ENCODE measurements at regions not wholly inside any gene's neighbourhood (a gene's known extent, or its start where the extent isn't known, plus 50 kb on each side); places are given as distances from the start of the nearest gene placed in this dataset.
"Not testable (repeated sequence)": the region's sequence is repeated elsewhere in the genome, so short reads cannot be mapped to it uniquely, and the experiment has no call there.

- H3K27ac Mint-ChIP-seq; CTCF ChIA-PET; H3K9me3 Mint-ChIP-seq (ENCODE audit: insufficient read depth); ATAC-seq; POLR2A ChIA-PET; H3K36me3 Mint-ChIP-seq (ENCODE audit: low read depth); H3K4me1 Mint-ChIP-seq (ENCODE audit: low read depth); H3K4me3 Mint-ChIP-seq; DNase-seq: not testable (repeated sequence)
- peaks cover 29% of the 10 kb centered on the region for H3K27me3 Mint-ChIP-seq (ENCODE audit: low read depth)
Observed at GRCh38 chr13:24973102-24973501, 122.8 kb upstream of the PABPC3 start.

- H3K4me1 Mint-ChIP-seq (ENCODE audit: low read depth); H3K27ac Mint-ChIP-seq; ATAC-seq; H3K36me3 Mint-ChIP-seq (ENCODE audit: low read depth); CTCF ChIA-PET; DNase-seq; H3K4me3 Mint-ChIP-seq; POLR2A ChIA-PET; H3K9me3 Mint-ChIP-seq (ENCODE audit: insufficient read depth): not testable (repeated sequence)
- peaks cover 20% of the 10 kb centered on the region for H3K27me3 Mint-ChIP-seq (ENCODE audit: low read depth)
Observed at GRCh38 chr13:24981181-24981803, 114.6 kb upstream of the PABPC3 start.

- no peaks in the 10 kb centered on the region for H3K4me1 Mint-ChIP-seq (ENCODE audit: low read depth)
- no peaks in the 10 kb centered on the region for H3K9me3 Mint-ChIP-seq (ENCODE audit: insufficient read depth)
- CTCF ChIA-PET, result no interaction called here
- POLR2A ChIA-PET, result no interaction called here
- H3K27ac Mint-ChIP-seq, result no peak overlapping the region
- H3K27me3 Mint-ChIP-seq (ENCODE audit: low read depth), result peaks cover 21% of the 10 kb centered on the region
- no peak for DNase-seq
- H3K36me3 Mint-ChIP-seq (ENCODE audit: low read depth), result no peaks in the 10 kb centered on the region
- no peak overlapping the region for H3K4me3 Mint-ChIP-seq
- no peak for ATAC-seq
Observed at GRCh38 chr13:24982333-24982999, 113.5 kb upstream of the PABPC3 start.

GRCh38 chr13:24983094-24983493 is 112.8 kb upstream of the PABPC3 start:
- ATAC-seq, result no peak
- CTCF ChIA-PET, result no interaction called here
- POLR2A ChIA-PET, result no interaction called here

GRCh38 chr13:24984134-24984533 is 111.8 kb upstream of the PABPC3 start:
- CTCF ChIA-PET, result interaction anchor here (2.0 kb wide), 1 partner anchor 11 kb away, joined by 11 read pairs; no protein-coding TSS in a partner anchor
- POLR2A ChIA-PET, result no interaction called here
- H3K4me3 Mint-ChIP-seq, result no peak overlapping the region
- H3K4me1 Mint-ChIP-seq (ENCODE audit: low read depth), result no peaks in the 10 kb centered on the region
- ATAC-seq (no peak), DNase-seq (no peak)
- H3K9me3 Mint-ChIP-seq (ENCODE audit: insufficient read depth), result no peaks in the 10 kb centered on the region
- H3K36me3 Mint-ChIP-seq (ENCODE audit: low read depth), result no peaks in the 10 kb centered on the region
- H3K27ac Mint-ChIP-seq, result no peak overlapping the region
- H3K27me3 Mint-ChIP-seq (ENCODE audit: low read depth), result peaks cover 25% of the 10 kb centered on the region

More at GRCh38 chr13:24983094-24983493, 112.8 kb upstream of the PABPC3 start:
- peaks cover 19% of the 10 kb centered on the region for H3K27me3 Mint-ChIP-seq (ENCODE audit: low read depth)
- H3K4me1 Mint-ChIP-seq (ENCODE audit: low read depth), result no peaks in the 10 kb centered on the region
- no peak overlapping the region for H3K4me3 Mint-ChIP-seq
- H3K9me3 Mint-ChIP-seq (ENCODE audit: insufficient read depth), result no peaks in the 10 kb centered on the region
- no peak for DNase-seq
- no peak overlapping the region for H3K27ac Mint-ChIP-seq
- no peaks in the 10 kb centered on the region for H3K36me3 Mint-ChIP-seq (ENCODE audit: low read depth)

GRCh38 chr13:24985107-24985506 is 110.8 kb upstream of the PABPC3 start:
- Mint-ChIP-seq H3K4me1 (ENCODE audit: low read depth) (no peaks in the 10 kb centered on the region), H3K27ac (no peak overlapping the region), H3K27me3 (ENCODE audit: low read depth) (peaks cover 27% of the 10 kb centered on the region), H3K4me3 (no peak overlapping the region), H3K9me3 (ENCODE audit: insufficient read depth) (no peaks in the 10 kb centered on the region), H3K36me3 (ENCODE audit: low read depth) (no peaks in the 10 kb centered on the region)
- ChIA-PET POLR2A (no interaction called here), CTCF (interaction anchor here (2.0 kb wide), 1 partner anchor 10 kb away, joined by 11 read pairs; no protein-coding TSS in a partner anchor)
- ATAC-seq (no peak), DNase-seq (no peak)

- Mint-ChIP-seq H3K9me3 (ENCODE audit: insufficient read depth) (no peaks in the 10 kb centered on the region), H3K27ac (no peak overlapping the region), H3K4me1 (ENCODE audit: low read depth) (no peaks in the 10 kb centered on the region), H3K4me3 (no peak overlapping the region), H3K36me3 (ENCODE audit: low read depth) (no peaks in the 10 kb centered on the region), H3K27me3 (ENCODE audit: low read depth) (peaks cover 29% of the 10 kb centered on the region)
- CTCF ChIA-PET, result interaction anchor here (1.2 kb wide), 1 partner anchor 9 kb away, joined by 8 read pairs; no protein-coding TSS in a partner anchor
- DNase-seq (no peak), ATAC-seq (no peak)
- POLR2A ChIA-PET, result no interaction called here
Observed at GRCh38 chr13:24985896-24986295, 110.0 kb upstream of the PABPC3 start.

GRCh38 chr13:24986826-24987225 is 109.1 kb upstream of the PABPC3 start:
- POLR2A ChIA-PET, result no interaction called here
- Mint-ChIP-seq H3K27me3 (ENCODE audit: low read depth) (peaks cover 34% of the 10 kb centered on the region), H3K4me3 (no peak overlapping the region), H3K9me3 (ENCODE audit: insufficient read depth) (no peaks in the 10 kb centered on the region), H3K27ac (no peak overlapping the region), H3K4me1 (ENCODE audit: low read depth) (no peaks in the 10 kb centered on the region), H3K36me3 (ENCODE audit: low read depth) (no peaks in the 10 kb centered on the region)
- ATAC-seq (no peak), DNase-seq (no peak)
- CTCF ChIA-PET, result interaction anchor here (1.2 kb wide), 1 partner anchor 8 kb away, joined by 8 read pairs; no protein-coding TSS in a partner anchor

- peaks cover 33% of the 10 kb centered on the region for H3K27me3 Mint-ChIP-seq (ENCODE audit: low read depth)
- CTCF ChIA-PET, result interaction anchor here (1.1 kb wide), 1 partner anchor 385 kb away, joined by 3 read pairs; no protein-coding TSS in a partner anchor
- H3K27ac Mint-ChIP-seq; H3K4me1 Mint-ChIP-seq (ENCODE audit: low read depth); DNase-seq; H3K4me3 Mint-ChIP-seq; H3K36me3 Mint-ChIP-seq (ENCODE audit: low read depth); POLR2A ChIA-PET; ATAC-seq; H3K9me3 Mint-ChIP-seq (ENCODE audit: insufficient read depth): not testable (repeated sequence)
Observed at GRCh38 chr13:24989959-24990358, 106.0 kb upstream of the PABPC3 start.

GRCh38 chr13:24992946-24993345 is 103.0 kb upstream of the PABPC3 start:
- CTCF ChIA-PET; POLR2A ChIA-PET; ATAC-seq; H3K27ac Mint-ChIP-seq; DNase-seq; H3K4me3 Mint-ChIP-seq; H3K36me3 Mint-ChIP-seq (ENCODE audit: low read depth); H3K9me3 Mint-ChIP-seq (ENCODE audit: insufficient read depth); H3K4me1 Mint-ChIP-seq (ENCODE audit: low read depth): not testable (repeated sequence)
- H3K27me3 Mint-ChIP-seq (ENCODE audit: low read depth), result peaks cover 29% of the 10 kb centered on the region

GRCh38 chr13:24995225-24995804 is 100.6 kb upstream of the PABPC3 start:
- Mint-ChIP-seq H3K4me1 (ENCODE audit: low read depth) (peaks cover 2% of the 10 kb centered on the region), H3K36me3 (ENCODE audit: low read depth) (no peaks in the 10 kb centered on the region), H3K4me3 (no peak overlapping the region), H3K27ac (no peak overlapping the region), H3K27me3 (ENCODE audit: low read depth) (peaks cover 25% of the 10 kb centered on the region), H3K9me3 (ENCODE audit: insufficient read depth) (no peaks in the 10 kb centered on the region)
- ChIA-PET CTCF (interaction anchor here (0.6 to 2.7 kb wide), 23 partner anchors 9 to 553 kb away, joined by 3 to 13 read pairs (median 4); no protein-coding TSS in a partner anchor), POLR2A (no interaction called here)
- DNase-seq (peak; percentile 78), ATAC-seq (peak; percentile 85)

GRCh38 chr13:24997367-24997967 is 98.5 kb upstream of the PABPC3 start:
- Mint-ChIP-seq H3K27me3 (ENCODE audit: low read depth) (peaks cover 32% of the 10 kb centered on the region), H3K27ac (no peak overlapping the region), H3K4me3 (no peak overlapping the region), H3K36me3 (ENCODE audit: low read depth) (no peaks in the 10 kb centered on the region), H3K9me3 (ENCODE audit: insufficient read depth) (no peaks in the 10 kb centered on the region), H3K4me1 (ENCODE audit: low read depth) (peaks cover 2% of the 10 kb centered on the region)
- POLR2A ChIA-PET, result no interaction called here
- no peak for ATAC-seq
- CTCF ChIA-PET, result no interaction called here
- peak; percentile 43 for DNase-seq

All from activated CD8-positive, alpha-beta T cell treated with anti-CD3 and anti-CD28 coated beads, Interleukin-2, amount 10 ng/mL, durations not matched to agents 7 days and 5 days (primary cell).